ENCODE measurements at regions not wholly inside any gene's neighbourhood (a gene's known extent, or its start where the extent isn't known, plus 50 kb on each side); places are given as distances from the start of the nearest gene placed in this dataset.

DNA sequence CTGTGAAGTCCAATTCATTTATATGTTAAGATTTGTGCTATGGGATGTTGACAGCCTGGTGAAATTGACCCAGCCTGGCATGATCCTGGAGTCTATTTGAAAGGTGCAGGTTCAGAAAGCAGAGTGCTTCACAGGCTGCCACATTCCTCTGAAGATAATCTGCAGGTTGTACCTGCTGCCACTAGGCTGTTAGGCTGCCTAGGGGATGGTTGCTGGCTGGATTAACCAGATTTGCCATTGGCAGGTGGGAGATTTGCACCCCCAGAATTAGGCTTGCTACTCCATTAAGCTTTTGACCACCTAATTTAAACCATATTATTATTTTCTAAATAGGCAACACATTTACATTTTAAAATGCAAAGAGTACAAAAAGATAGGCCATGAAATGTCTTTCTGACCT lies 85.8 kb upstream of the RASGRP1 start:
- TF ChIP-seq EP300 (IDR thresholded peaks at IDR 0.05; ENCODE audit: low read depth), result no peak
- TF ChIP-seq CTCF (IDR thresholded peaks at IDR 0.05), result no peak

All from transverse colon (tissue), 3 donors.